LNCAP (cell line): ENCODE measurements at regions not wholly inside any gene's neighbourhood (a gene's known extent, or its start where the extent isn't known, plus 50 kb on each side); places are given as distances from the start of the nearest gene placed in this dataset.

Experiments used
- CTCF ChIP-seq: fragments of 450-650 bp; IDR thresholded peaks from 2 replicates; pipeline ENCODE4 v1.5.1; 2017; ENCODE audit warnings: mild to moderate bottlenecking

GRCh38 chr5:144086295-144086694, 84.2 kb downstream of the YIPF5 start:
- no peak for TF ChIP-seq CTCF

DNA sequence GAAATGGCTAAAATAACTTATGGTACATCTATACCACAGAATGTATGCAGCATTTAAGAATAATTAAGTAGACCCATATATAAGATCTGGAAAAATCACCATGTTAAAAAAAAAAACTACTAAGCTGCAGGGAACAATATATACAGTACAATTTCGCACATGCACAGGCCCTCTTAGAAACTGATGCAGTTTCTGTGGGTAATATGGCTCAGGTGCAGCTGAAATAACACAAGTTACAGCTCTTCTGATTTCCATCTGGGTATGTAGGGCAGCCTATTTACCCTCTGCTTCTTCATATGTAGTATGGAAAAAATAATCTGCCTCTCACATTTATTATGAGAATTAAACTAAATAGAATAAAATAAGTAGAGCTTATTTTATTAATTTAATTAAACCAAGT, 82.9 kb downstream of the YIPF5 start:
- no peak for TF ChIP-seq CTCF

- TF ChIP-seq CTCF = no peak
Observed at GRCh38 chr5:144088206-144089064, 82.0 kb downstream of the YIPF5 start.

GRCh38 chr5:144089401-144090021, 80.9 kb downstream of the YIPF5 start:
- TF ChIP-seq CTCF = no peak

- TF ChIP-seq CTCF = no peak
Observed at GRCh38 chr5:144092508-144092907, 78.0 kb downstream of the YIPF5 start.

- TF ChIP-seq CTCF = no peak
Observed at GRCh38 chr5:144093400-144093799, 77.1 kb downstream of the YIPF5 start.

GRCh38 chr5:144093868-144094267, 76.6 kb downstream of the YIPF5 start:
- TF ChIP-seq CTCF = no peak
